GM04504 (cell line): ENCODE measurements at regions not wholly inside any gene's neighbourhood (a gene's known extent, or its start where the extent isn't known, plus 50 kb on each side); places are given as distances from the start of the nearest gene placed in this dataset.

Source experiments
- DNase-seq: peaks from one replicate; pipeline ENCODE4 v3.0.0-alpha.2; 2012; ENCODE audit warnings: low read depth

- no peak for DNase-seq
Observed at GRCh38 chr2:41934329-41934958, 113.4 kb upstream of the PKDCC start.

GRCh38 chr2:41935002-41935401 lies 112.8 kb upstream of the PKDCC start:
- no peak for DNase-seq

- no peak for DNase-seq
Observed at GRCh38 chr2:41935825-41936224, 112.0 kb upstream of the PKDCC start.

- DNase-seq, result no peak
Observed at GRCh38 chr2:41936771-41937463, 110.9 kb upstream of the PKDCC start.

- DNase-seq, result no peak
Observed at GRCh38 chr2:41937464-41937906, 110.3 kb upstream of the PKDCC start.

- no peak for DNase-seq
Observed at GRCh38 chr2:41937921-41938708, 109.7 kb upstream of the PKDCC start.

GRCh38 chr2:41940060-41940744 lies 107.6 kb upstream of the PKDCC start:
- no peak for DNase-seq

GRCh38 chr2:41940745-41941063 lies 107.1 kb upstream of the PKDCC start:
- DNase-seq, result no peak

GRCh38 chr2:41941831-41942230 lies 106.0 kb upstream of the PKDCC start:
- DNase-seq, result no peak

- no peak for DNase-seq
Observed at GRCh38 chr2:41942278-41942677, 105.5 kb upstream of the PKDCC start.

GRCh38 chr2:41943159-41943558 lies 104.7 kb upstream of the PKDCC start:
- DNase-seq, result no peak

GRCh38 chr2:41944220-41944880 lies 103.5 kb upstream of the PKDCC start:
- no peak for DNase-seq

GRCh38 chr2:41947701-41948396 lies 100.0 kb upstream of the PKDCC start:
- DNase-seq, result no peak

- DNase-seq, result no peak
Observed at GRCh38 chr2:41948397-41948763, 99.4 kb upstream of the PKDCC start.

- no peak for DNase-seq
Observed at GRCh38 chr2:41949091-41949882, 98.5 kb upstream of the PKDCC start.

GRCh38 chr2:41949883-41950665 lies 97.7 kb upstream of the PKDCC start:
- no peak for DNase-seq

GRCh38 chr2:41950666-41950960 lies 97.2 kb upstream of the PKDCC start:
- DNase-seq, result no peak

GRCh38 chr2:41954304-41955291 lies 93.2 kb upstream of the PKDCC start:
- no peak for DNase-seq
